Fibroblast of lung (primary cell): ENCODE measurements at regions not wholly inside any gene's neighbourhood (a gene's known extent, or its start where the extent isn't known, plus 50 kb on each side); places are given as distances from the start of the nearest gene placed in this dataset.
"Not testable (repeated sequence)": the region's sequence is repeated elsewhere in the genome, so short reads cannot be mapped to it uniquely, and the experiment has no call there.

ENCODE experiments used
- DNase-seq, 2 donors: peaks; one replicate each; pipeline versions ENCODE4 v3.0.0 to v3.0.0-alpha.2; 2010; ENCODE audit warnings: low read depth in 2 of 2
- H2AFZ ChIP-seq: 2 replicates; pipeline ENCODE4 v1.5.1; 2012; ENCODE audit warnings: low read length, control low read depth, inconsistent platforms
- H3K27ac ChIP-seq: 2 replicates; pipeline ENCODE4 v1.5.1; 2011; ENCODE audit warnings: low read length, control low read depth; ENCODE audit not compliant: insufficient read depth
- H3K27me3 ChIP-seq: 2 replicates; pipeline ENCODE4 v1.5.1; 2011; ENCODE audit warnings: mild to moderate bottlenecking, low read length; ENCODE audit not compliant: control insufficient read depth, insufficient read depth
- H3K36me3 ChIP-seq: 2 replicates; pipeline ENCODE4 v1.5.1; 2011; ENCODE audit warnings: low read length; ENCODE audit not compliant: control insufficient read depth, insufficient read depth
- H3K4me1 ChIP-seq: 2 replicates; pipeline ENCODE4 v1.5.1; 2011; ENCODE audit warnings: low read length; ENCODE audit not compliant: control insufficient read depth, insufficient read depth; ENCODE audit errors: extremely low read depth
- H3K4me2 ChIP-seq: 2 replicates; pipeline ENCODE4 v1.5.1; 2011; ENCODE audit warnings: low read length, control low read depth; ENCODE audit not compliant: insufficient read depth; ENCODE audit errors: extremely low read depth
- H3K4me3 ChIP-seq, 4 experiments: fragments of 200-600 bp in 1 of 4; sonication (generic) in 1 of 4; replicated peaks in 1 of 4; 2 replicates each; pipeline ENCODE4 v1.5.1; 2011 to 2016; ENCODE audit warnings: low read length in 4 of 4, low read depth in 3 of 4, mild to moderate bottlenecking in 3 of 4, control low read depth in 2 of 4, inconsistent platforms in 1 of 4, mixed read lengths in 1 of 4; ENCODE audit not compliant: insufficient read depth in 1 of 4; ENCODE audit errors: control extremely low read depth in 1 of 4
- H3K79me2 ChIP-seq: 2 replicates; pipeline ENCODE4 v1.5.1; 2012; ENCODE audit warnings: mild to moderate bottlenecking, low read length, inconsistent platforms; ENCODE audit not compliant: control insufficient read depth, insufficient read depth
- H3K9ac ChIP-seq: 2 replicates; pipeline ENCODE4 v1.5.1; 2011; ENCODE audit warnings: mild to moderate bottlenecking, low read length, control low read depth; ENCODE audit not compliant: insufficient read depth
- H3K9me3 ChIP-seq: 2 replicates; pipeline ENCODE4 v1.5.1; 2012; ENCODE audit warnings: low read depth, low read length; ENCODE audit not compliant: control insufficient read depth, insufficient read depth
- H4K20me1 ChIP-seq: 2 replicates; pipeline ENCODE4 v1.5.1; 2011; ENCODE audit warnings: low read length; ENCODE audit not compliant: control insufficient read depth, insufficient read depth; ENCODE audit errors: extremely low read depth
- EZH2 ChIP-seq: IDR thresholded peaks from 2 replicates; pipeline ENCODE4 v1.5.1; 2012; ENCODE audit warnings: low read length, control low read depth, mild to moderate bottlenecking; ENCODE audit errors: missing control alignments
- TF ChIP-seq, protein P1 (sequence below), 2 donors: IDR thresholded peaks in 1 of 2; conservative IDR thresholded peaks in 1 of 2; 1 replicate in 1 of 2; 2 replicates in 1 of 2; pipeline ENCODE4 v1.5.1; 2011 to 2012; ENCODE audit warnings: low read length in 2 of 2, control low read depth in 1 of 2, inconsistent platforms in 1 of 2, low read depth in 1 of 2, mild to moderate bottlenecking in 1 of 2

- Histone ChIP-seq H3K4me3 (no peak overlapping the region), H3K9me3 (no peaks in the 10 kb centered on the region), H3K79me2 (no peaks in the 10 kb centered on the region), H2AFZ (no peak overlapping the region), H3K9ac (no peak overlapping the region), H3K27me3 (no peaks in the 10 kb centered on the region), H3K36me3 (no peaks in the 10 kb centered on the region), H3K27ac (no peak overlapping the region), H3K4me1 (no peaks in the 10 kb centered on the region), H3K4me2 (no peak overlapping the region), H4K20me1 (no peaks in the 10 kb centered on the region)
- no peak for TF ChIP-seq EZH2
- DNase-seq: no peak
Measured at GRCh38 chr1:102691592-102692090, 416.7 kb downstream of the COL11A1 start.

DNA sequence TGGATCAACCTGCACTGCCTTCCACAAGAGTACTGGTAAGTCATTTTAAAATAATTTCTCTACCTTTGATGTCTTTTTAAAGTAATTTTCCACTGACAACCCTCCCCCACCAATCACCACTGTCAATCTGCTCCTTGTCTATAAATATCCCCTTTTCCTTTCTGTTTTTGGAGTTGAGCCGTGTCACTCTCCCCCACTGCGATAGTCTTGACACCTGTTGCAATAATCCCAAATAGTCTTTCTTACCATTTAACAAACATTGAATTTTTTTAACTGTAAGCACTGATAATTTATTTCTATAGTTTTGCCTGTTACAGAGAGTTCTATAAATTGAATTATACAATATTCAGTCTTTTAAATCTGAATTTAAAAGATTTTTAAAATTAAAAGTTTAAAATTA is 420.9 kb downstream of the COL11A1 start:
- H3K4me1 ChIP-seq: no peaks in the 10 kb centered on the region
- H3K4me3 ChIP-seq: no peak overlapping the region
- H3K36me3 ChIP-seq: no peaks in the 10 kb centered on the region
- no peaks in the 10 kb centered on the region for H3K79me2 ChIP-seq
- no peaks in the 10 kb centered on the region for H3K27me3 ChIP-seq
- no peak overlapping the region for H3K4me2 ChIP-seq
- TF ChIP-seq EZH2: no peak
- TF ChIP-seq, protein P1, sequence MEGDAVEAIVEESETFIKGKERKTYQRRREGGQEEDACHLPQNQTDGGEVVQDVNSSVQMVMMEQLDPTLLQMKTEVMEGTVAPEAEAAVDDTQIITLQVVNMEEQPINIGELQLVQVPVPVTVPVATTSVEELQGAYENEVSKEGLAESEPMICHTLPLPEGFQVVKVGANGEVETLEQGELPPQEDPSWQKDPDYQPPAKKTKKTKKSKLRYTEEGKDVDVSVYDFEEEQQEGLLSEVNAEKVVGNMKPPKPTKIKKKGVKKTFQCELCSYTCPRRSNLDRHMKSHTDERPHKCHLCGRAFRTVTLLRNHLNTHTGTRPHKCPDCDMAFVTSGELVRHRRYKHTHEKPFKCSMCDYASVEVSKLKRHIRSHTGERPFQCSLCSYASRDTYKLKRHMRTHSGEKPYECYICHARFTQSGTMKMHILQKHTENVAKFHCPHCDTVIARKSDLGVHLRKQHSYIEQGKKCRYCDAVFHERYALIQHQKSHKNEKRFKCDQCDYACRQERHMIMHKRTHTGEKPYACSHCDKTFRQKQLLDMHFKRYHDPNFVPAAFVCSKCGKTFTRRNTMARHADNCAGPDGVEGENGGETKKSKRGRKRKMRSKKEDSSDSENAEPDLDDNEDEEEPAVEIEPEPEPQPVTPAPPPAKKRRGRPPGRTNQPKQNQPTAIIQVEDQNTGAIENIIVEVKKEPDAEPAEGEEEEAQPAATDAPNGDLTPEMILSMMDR (conservative IDR thresholded peaks at IDR 0.05 in 1 of 2, IDR thresholded peaks at IDR 0.05 in 1 of 2; ENCODE audit: low read depth in 1 of 2, low read length in 2 of 2): no peak
- H3K9ac ChIP-seq: no peak overlapping the region
- no peaks in the 10 kb centered on the region for H3K9me3 ChIP-seq
- DNase-seq: no peak
- no peaks in the 10 kb centered on the region for H4K20me1 ChIP-seq
- H2AFZ ChIP-seq: no peak overlapping the region
- no peak overlapping the region for H3K27ac ChIP-seq

DNA sequence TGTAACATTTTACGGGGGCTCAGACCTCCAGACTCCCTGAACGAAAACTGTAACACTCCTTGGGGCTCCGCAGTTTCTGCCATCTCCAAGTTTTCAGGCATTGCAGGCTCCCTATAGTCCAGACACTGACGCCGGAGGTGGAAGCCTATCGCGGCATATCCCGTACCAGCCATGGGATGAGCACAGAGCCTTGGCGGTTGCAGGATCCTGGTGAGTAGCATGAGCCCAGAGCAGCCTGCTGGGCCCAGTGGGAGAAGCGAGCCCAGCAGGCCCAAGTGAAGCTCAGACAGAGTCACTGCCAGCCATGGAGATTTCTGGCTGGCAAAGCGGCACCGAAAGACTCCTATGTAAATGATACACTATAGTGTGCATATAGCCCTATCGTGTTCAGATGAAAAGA is 446.8 kb downstream of the COL11A1 start:
- Histone ChIP-seq H3K9ac (no peak overlapping the region), H3K4me1 (no peaks in the 10 kb centered on the region), H3K27ac (no peak overlapping the region), H3K27me3 (no peaks in the 10 kb centered on the region), H3K4me3 (no peak overlapping the region), H4K20me1 (no peaks in the 10 kb centered on the region), H3K9me3 (no peaks in the 10 kb centered on the region), H2AFZ (no peak overlapping the region), H3K36me3 (no peaks in the 10 kb centered on the region), H3K4me2 (no peak overlapping the region), H3K79me2 (no peaks in the 10 kb centered on the region)
- no peak for TF ChIP-seq EZH2
- TF ChIP-seq, protein P1 (conservative IDR thresholded peaks at IDR 0.05 in 1 of 2, IDR thresholded peaks at IDR 0.05 in 1 of 2; ENCODE audit: low read depth in 1 of 2, low read length in 2 of 2): no peak
- DNase-seq: no peak

DNA sequence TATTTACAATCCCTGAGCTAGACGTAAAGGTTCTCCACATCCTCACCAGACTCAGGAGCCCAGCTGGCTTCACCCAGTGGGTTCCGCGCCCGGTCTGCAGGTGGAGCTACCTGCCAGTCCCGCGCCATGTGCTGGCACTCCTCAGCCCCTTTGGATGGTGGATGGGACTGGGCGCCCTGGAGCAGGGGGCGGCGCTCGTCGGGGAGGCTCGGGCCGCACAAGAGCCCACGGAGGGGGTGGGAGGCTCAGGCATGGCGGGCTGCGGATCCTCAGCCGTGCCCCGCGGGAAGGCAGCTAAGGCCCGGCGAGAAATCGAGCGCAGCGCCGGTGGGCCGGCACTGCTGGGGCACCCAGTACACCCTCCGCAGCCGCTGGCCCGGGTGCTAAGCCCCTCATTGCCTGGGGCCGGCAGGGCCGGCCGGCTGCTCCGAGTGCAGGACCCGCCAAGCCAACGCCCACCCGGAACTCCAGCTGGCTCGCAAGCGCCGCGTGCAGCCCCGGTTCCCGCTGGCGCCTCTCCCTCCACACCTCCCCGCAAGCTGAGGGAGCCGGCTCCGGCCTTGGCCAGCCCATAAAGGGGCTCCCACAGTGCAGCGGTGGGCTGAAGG is 448.3 kb downstream of the COL11A1 start:
- not testable (repeated sequence) for H3K79me2 ChIP-seq, H2AFZ ChIP-seq, H3K9ac ChIP-seq, DNase-seq, H3K27me3 ChIP-seq, H3K4me1 ChIP-seq, H3K27ac ChIP-seq, H3K4me2 ChIP-seq, H3K9me3 ChIP-seq, H4K20me1 ChIP-seq, H3K36me3 ChIP-seq, H3K4me3 ChIP-seq
